HL-60 (cell line): ENCODE measurements at regions not wholly inside any gene's neighbourhood (a gene's known extent, or its start where the extent isn't known, plus 50 kb on each side); places are given as distances from the start of the nearest gene placed in this dataset.

ENCODE experiments used
- DNase-seq, 2 experiments: peaks; one replicate each; pipeline ENCODE4 v3.0.0-alpha.2; 2010 to 2020; ENCODE audit warnings: low read depth in 1 of 2, low spot score in 1 of 2
- H3K27ac ChIP-seq: fragments of 250-450 bp; sonication (Bioruptor Pico); replicated peaks from 2 replicates; pipeline ENCODE4 v1.5.1; 2020; ENCODE audit warnings: mild to moderate bottlenecking, moderate library complexity
- H3K27me3 ChIP-seq: fragments of 250-450 bp; sonication (Bioruptor Pico); 2 replicates; pipeline ENCODE4 v1.5.1; 2021; ENCODE audit warnings: mild to moderate bottlenecking, moderate library complexity; ENCODE audit not compliant: insufficient read depth, poor library complexity, severe bottlenecking
- H3K4me3 ChIP-seq: replicated peaks from 2 replicates; pipeline ENCODE4 v1.5.1; 2011; ENCODE audit warnings: mild to moderate bottlenecking, control low read depth, low read length; ENCODE audit not compliant: insufficient read depth
- CTCF ChIP-seq: IDR thresholded peaks from one replicate; pipeline ENCODE4 v1.5.1; 2011; ENCODE audit warnings: low read length, control low read depth, inconsistent platforms; ENCODE audit not compliant: insufficient read depth
- GABPA ChIP-seq: IDR thresholded peaks from 2 replicates; pipeline ENCODE4 v1.6.1; 2012; ENCODE audit warnings: low read depth
- POLR2AphosphoS5 ChIP-seq: IDR thresholded peaks from 2 replicates; pipeline ENCODE4 v1.6.1; 2012; ENCODE audit warnings: low read depth
- REST ChIP-seq: IDR thresholded peaks from 2 replicates; pipeline ENCODE4 v1.6.1; 2012; ENCODE audit warnings: low read depth; ENCODE audit not compliant: insufficient replicate concordance
- SPI1 ChIP-seq: IDR thresholded peaks from 2 replicates; pipeline ENCODE4 v1.6.1; 2012; ENCODE audit warnings: low read depth, mild to moderate bottlenecking, borderline replicate concordance

GRCh38 chr9:17986595-17986994, 407.7 kb downstream of the SH3GL2 start:
- no peak for DNase-seq
- H3K27ac ChIP-seq: no peak overlapping the region
- H3K4me3 ChIP-seq: no peak overlapping the region
- TF ChIP-seq REST: no peak
- TF ChIP-seq CTCF: no peak
- TF ChIP-seq GABPA: no peak
- no peak for TF ChIP-seq SPI1
- no peak for TF ChIP-seq POLR2AphosphoS5
- no peaks in the 10 kb centered on the region for H3K27me3 ChIP-seq

- Histone ChIP-seq H3K4me3 (no peak overlapping the region), H3K27me3 (no peaks in the 10 kb centered on the region), H3K27ac (no peak overlapping the region)
- DNase-seq: no peak
- TF ChIP-seq GABPA (no peak), POLR2AphosphoS5 (no peak), CTCF (no peak), SPI1 (no peak), REST (no peak)
Measured at GRCh38 chr9:17987189-17987588, 408.3 kb downstream of the SH3GL2 start.

GRCh38 chr9:17988489-17988888, 409.6 kb downstream of the SH3GL2 start:
- Histone ChIP-seq H3K27me3 (no peaks in the 10 kb centered on the region), H3K4me3 (no peak overlapping the region), H3K27ac (no peak overlapping the region)
- TF ChIP-seq POLR2AphosphoS5 (no peak), REST (no peak), CTCF (no peak), GABPA (no peak), SPI1 (no peak)
- DNase-seq: no peak
